Liver (tissue), 3 donors: ENCODE measurements at regions not wholly inside any gene's neighbourhood (a gene's known extent, or its start where the extent isn't known, plus 50 kb on each side); places are given as distances from the start of the nearest gene placed in this dataset.

Experiments
- GABPA ChIP-seq, 2 donors: IDR thresholded peaks in 1 of 2; conservative IDR thresholded peaks in 1 of 2; 2 replicates each; pipeline ENCODE4 v1.6.1; 2016; ENCODE audit warnings: antibody characterized with exemption in 2 of 2, mild to moderate bottlenecking in 1 of 2, moderate library complexity in 1 of 2
- JUND ChIP-seq, 2 donors: IDR thresholded peaks; 2 replicates each; pipeline ENCODE4 v1.6.1; 2016; ENCODE audit warnings: antibody characterized with exemption in 2 of 2
- TAF1 ChIP-seq: conservative IDR thresholded peaks from 2 replicates; pipeline ENCODE4 v1.6.1; 2016; ENCODE audit warnings: antibody characterized with exemption, mild to moderate bottlenecking
- TF ChIP-seq, protein P1 (sequence below): fragments of 150-350 bp; IDR thresholded peaks from 2 replicates; pipeline ENCODE4 v1.5.1; 2017; ENCODE audit warnings: improper control_type of control experiment, low read depth, low read length; ENCODE audit not compliant: missing input control
- TF ChIP-seq, protein P2 (sequence below): IDR thresholded peaks from 2 replicates; pipeline ENCODE4 v1.6.1; 2016; ENCODE audit warnings: antibody characterized with exemption, mild to moderate bottlenecking
- donor health status: healthy.
- donor health status: healthy.

DNA sequence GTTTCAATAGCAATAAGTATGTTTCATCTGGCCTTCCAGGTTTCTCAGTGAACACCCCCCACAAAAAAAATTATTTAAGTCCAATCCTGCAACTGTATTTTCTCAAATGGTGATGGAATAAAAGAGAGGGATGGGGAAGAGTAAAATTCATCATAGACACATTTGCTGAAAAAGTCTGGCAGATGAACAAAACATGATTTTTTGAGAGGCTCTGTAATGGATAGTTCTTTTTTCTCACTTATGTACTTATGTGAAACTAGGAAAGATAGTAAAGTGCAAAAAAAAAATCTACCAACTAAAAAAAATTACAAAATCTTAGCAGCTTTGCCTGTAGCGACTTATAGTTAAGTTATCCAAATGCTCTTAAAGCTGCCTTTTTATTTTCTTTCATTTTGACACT lies 412.4 kb downstream of the FOXG1 start:
- TF ChIP-seq, protein P1, sequence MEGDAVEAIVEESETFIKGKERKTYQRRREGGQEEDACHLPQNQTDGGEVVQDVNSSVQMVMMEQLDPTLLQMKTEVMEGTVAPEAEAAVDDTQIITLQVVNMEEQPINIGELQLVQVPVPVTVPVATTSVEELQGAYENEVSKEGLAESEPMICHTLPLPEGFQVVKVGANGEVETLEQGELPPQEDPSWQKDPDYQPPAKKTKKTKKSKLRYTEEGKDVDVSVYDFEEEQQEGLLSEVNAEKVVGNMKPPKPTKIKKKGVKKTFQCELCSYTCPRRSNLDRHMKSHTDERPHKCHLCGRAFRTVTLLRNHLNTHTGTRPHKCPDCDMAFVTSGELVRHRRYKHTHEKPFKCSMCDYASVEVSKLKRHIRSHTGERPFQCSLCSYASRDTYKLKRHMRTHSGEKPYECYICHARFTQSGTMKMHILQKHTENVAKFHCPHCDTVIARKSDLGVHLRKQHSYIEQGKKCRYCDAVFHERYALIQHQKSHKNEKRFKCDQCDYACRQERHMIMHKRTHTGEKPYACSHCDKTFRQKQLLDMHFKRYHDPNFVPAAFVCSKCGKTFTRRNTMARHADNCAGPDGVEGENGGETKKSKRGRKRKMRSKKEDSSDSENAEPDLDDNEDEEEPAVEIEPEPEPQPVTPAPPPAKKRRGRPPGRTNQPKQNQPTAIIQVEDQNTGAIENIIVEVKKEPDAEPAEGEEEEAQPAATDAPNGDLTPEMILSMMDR = no peak
- no peak for TF ChIP-seq JUND (IDR thresholded peaks at IDR 0.05)
- TF ChIP-seq TAF1 = no peak
- no peak for TF ChIP-seq GABPA (IDR thresholded peaks at IDR 0.05 in 1 of 2, conservative IDR thresholded peaks at IDR 0.05 in 1 of 2)
- TF ChIP-seq, protein P2, sequence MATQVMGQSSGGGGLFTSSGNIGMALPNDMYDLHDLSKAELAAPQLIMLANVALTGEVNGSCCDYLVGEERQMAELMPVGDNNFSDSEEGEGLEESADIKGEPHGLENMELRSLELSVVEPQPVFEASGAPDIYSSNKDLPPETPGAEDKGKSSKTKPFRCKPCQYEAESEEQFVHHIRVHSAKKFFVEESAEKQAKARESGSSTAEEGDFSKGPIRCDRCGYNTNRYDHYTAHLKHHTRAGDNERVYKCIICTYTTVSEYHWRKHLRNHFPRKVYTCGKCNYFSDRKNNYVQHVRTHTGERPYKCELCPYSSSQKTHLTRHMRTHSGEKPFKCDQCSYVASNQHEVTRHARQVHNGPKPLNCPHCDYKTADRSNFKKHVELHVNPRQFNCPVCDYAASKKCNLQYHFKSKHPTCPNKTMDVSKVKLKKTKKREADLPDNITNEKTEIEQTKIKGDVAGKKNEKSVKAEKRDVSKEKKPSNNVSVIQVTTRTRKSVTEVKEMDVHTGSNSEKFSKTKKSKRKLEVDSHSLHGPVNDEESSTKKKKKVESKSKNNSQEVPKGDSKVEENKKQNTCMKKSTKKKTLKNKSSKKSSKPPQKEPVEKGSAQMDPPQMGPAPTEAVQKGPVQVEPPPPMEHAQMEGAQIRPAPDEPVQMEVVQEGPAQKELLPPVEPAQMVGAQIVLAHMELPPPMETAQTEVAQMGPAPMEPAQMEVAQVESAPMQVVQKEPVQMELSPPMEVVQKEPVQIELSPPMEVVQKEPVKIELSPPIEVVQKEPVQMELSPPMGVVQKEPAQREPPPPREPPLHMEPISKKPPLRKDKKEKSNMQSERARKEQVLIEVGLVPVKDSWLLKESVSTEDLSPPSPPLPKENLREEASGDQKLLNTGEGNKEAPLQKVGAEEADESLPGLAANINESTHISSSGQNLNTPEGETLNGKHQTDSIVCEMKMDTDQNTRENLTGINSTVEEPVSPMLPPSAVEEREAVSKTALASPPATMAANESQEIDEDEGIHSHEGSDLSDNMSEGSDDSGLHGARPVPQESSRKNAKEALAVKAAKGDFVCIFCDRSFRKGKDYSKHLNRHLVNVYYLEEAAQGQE = no peak
